ENCODE measurements at regions not wholly inside any gene's neighbourhood (a gene's known extent, or its start where the extent isn't known, plus 50 kb on each side); places are given as distances from the start of the nearest gene placed in this dataset.

- Histone ChIP-seq H3K4me3 (replicated peaks in 1 of 4; ENCODE audit: control extremely low read depth in 1 of 4, insufficient read depth in 1 of 4, low read depth in 3 of 4, low read length in 4 of 4) (no peak overlapping the region), H3K4me2 (ENCODE audit: extremely low read depth, insufficient read depth, low read length) (no peak overlapping the region), H3K27ac (ENCODE audit: insufficient read depth, low read length) (no peak overlapping the region), H2AFZ (ENCODE audit: low read length) (no peak overlapping the region), H3K9me3 (ENCODE audit: control insufficient read depth, insufficient read depth, low read depth, low read length) (no peaks in the 10 kb centered on the region), H3K9ac (ENCODE audit: insufficient read depth, low read length) (no peak overlapping the region), H3K79me2 (ENCODE audit: control insufficient read depth, insufficient read depth, low read length) (no peaks in the 10 kb centered on the region), H3K36me3 (ENCODE audit: control insufficient read depth, insufficient read depth, low read length) (no peaks in the 10 kb centered on the region), H3K4me1 (ENCODE audit: control insufficient read depth, extremely low read depth, insufficient read depth, low read length) (no peaks in the 10 kb centered on the region), H4K20me1 (ENCODE audit: control insufficient read depth, extremely low read depth, insufficient read depth, low read length) (no peaks in the 10 kb centered on the region), H3K27me3 (ENCODE audit: control insufficient read depth, insufficient read depth, low read length) (no peaks in the 10 kb centered on the region)
- DNase-seq (ENCODE audit: low read depth in 2 of 2): no peak
- TF ChIP-seq CTCF (conservative IDR thresholded peaks at IDR 0.05 in 1 of 2, IDR thresholded peaks at IDR 0.05 in 1 of 2; ENCODE audit: low read depth in 1 of 2, low read length in 2 of 2) (no peak), EZH2 (IDR thresholded peaks at IDR 0.05; ENCODE audit: low read length, missing control alignments) (no peak)
Observed at GRCh38 chr13:103546271-103546670, 480.1 kb upstream of the SLC10A2 start.

GRCh38 chr13:103542648-103543047, 476.4 kb upstream of the SLC10A2 start:
- TF ChIP-seq CTCF (conservative IDR thresholded peaks at IDR 0.05 in 1 of 2, IDR thresholded peaks at IDR 0.05 in 1 of 2; ENCODE audit: low read depth in 1 of 2, low read length in 2 of 2) (no peak), EZH2 (IDR thresholded peaks at IDR 0.05; ENCODE audit: low read length, missing control alignments) (no peak)
- no peaks in the 10 kb centered on the region for H3K4me1 ChIP-seq (ENCODE audit: control insufficient read depth, extremely low read depth, insufficient read depth, low read length)
- no peak overlapping the region for H2AFZ ChIP-seq (ENCODE audit: low read length)
- no peak overlapping the region for H3K4me3 ChIP-seq (replicated peaks in 1 of 4; ENCODE audit: control extremely low read depth in 1 of 4, insufficient read depth in 1 of 4, low read depth in 3 of 4, low read length in 4 of 4)
- no peaks in the 10 kb centered on the region for H3K36me3 ChIP-seq (ENCODE audit: control insufficient read depth, insufficient read depth, low read length)
- H3K79me2 ChIP-seq (ENCODE audit: control insufficient read depth, insufficient read depth, low read length): no peaks in the 10 kb centered on the region
- no peak for DNase-seq (ENCODE audit: low read depth in 2 of 2)
- H3K4me2 ChIP-seq (ENCODE audit: extremely low read depth, insufficient read depth, low read length): no peak overlapping the region
- no peaks in the 10 kb centered on the region for H3K9me3 ChIP-seq (ENCODE audit: control insufficient read depth, insufficient read depth, low read depth, low read length)
- H3K27ac ChIP-seq (ENCODE audit: insufficient read depth, low read length): no peak overlapping the region
- H3K9ac ChIP-seq (ENCODE audit: insufficient read depth, low read length): no peak overlapping the region
- H3K27me3 ChIP-seq (ENCODE audit: control insufficient read depth, insufficient read depth, low read length): no peaks in the 10 kb centered on the region
- no peaks in the 10 kb centered on the region for H4K20me1 ChIP-seq (ENCODE audit: control insufficient read depth, extremely low read depth, insufficient read depth, low read length)

GRCh38 chr13:103540382-103540765, 474.2 kb upstream of the SLC10A2 start:
- Histone ChIP-seq H2AFZ (ENCODE audit: low read length) (no peak overlapping the region), H3K4me1 (ENCODE audit: control insufficient read depth, extremely low read depth, insufficient read depth, low read length) (no peaks in the 10 kb centered on the region), H3K36me3 (ENCODE audit: control insufficient read depth, insufficient read depth, low read length) (no peaks in the 10 kb centered on the region), H3K79me2 (ENCODE audit: control insufficient read depth, insufficient read depth, low read length) (no peaks in the 10 kb centered on the region), H3K27ac (ENCODE audit: insufficient read depth, low read length) (no peak overlapping the region), H3K9ac (ENCODE audit: insufficient read depth, low read length) (no peak overlapping the region), H4K20me1 (ENCODE audit: control insufficient read depth, extremely low read depth, insufficient read depth, low read length) (no peaks in the 10 kb centered on the region), H3K4me2 (ENCODE audit: extremely low read depth, insufficient read depth, low read length) (no peak overlapping the region), H3K4me3 (replicated peaks in 1 of 4; ENCODE audit: control extremely low read depth in 1 of 4, insufficient read depth in 1 of 4, low read depth in 3 of 4, low read length in 4 of 4) (no peak overlapping the region), H3K9me3 (ENCODE audit: control insufficient read depth, insufficient read depth, low read depth, low read length) (no peaks in the 10 kb centered on the region), H3K27me3 (ENCODE audit: control insufficient read depth, insufficient read depth, low read length) (no peaks in the 10 kb centered on the region)
- no peak for TF ChIP-seq EZH2 (IDR thresholded peaks at IDR 0.05; ENCODE audit: low read length, missing control alignments)
- TF ChIP-seq CTCF (conservative IDR thresholded peaks at IDR 0.05 in 1 of 2, IDR thresholded peaks at IDR 0.05 in 1 of 2; ENCODE audit: low read depth in 1 of 2, low read length in 2 of 2): no peak
- no peak for DNase-seq (ENCODE audit: low read depth in 2 of 2)
